GM23338 (cell line): ENCODE measurements at regions not wholly inside any gene's neighbourhood (a gene's known extent, or its start where the extent isn't known, plus 50 kb on each side); places are given as distances from the start of the nearest gene placed in this dataset.
"Not testable (repeated sequence)": the region's sequence is repeated elsewhere in the genome, so short reads cannot be mapped to it uniquely, and the experiment has no call there.

Source experiments
- ATAC-seq: fragments of 200-7000 bp; cut with Tn5 transposase; 3 replicates; pipeline ENCODE4 v1.9.1; 2020
- DNase-seq: peaks from one replicate; pipeline ENCODE4 v3.0.0-alpha.2; 2015; ENCODE audit warnings: low spot score
- H2AFZ ChIP-seq: fragments of 200-600 bp; sonication (generic); 2 replicates; pipeline ENCODE4 v1.8.0; 2016; ENCODE audit warnings: antibody characterized with exemption, mild to moderate bottlenecking, moderate library complexity
- H3F3A ChIP-seq: fragments of 200-600 bp; sonication (generic); replicated peaks from 2 replicates; pipeline ENCODE4 v1.8.0; 2017; ENCODE audit warnings: antibody characterized with exemption, mixed run types, low read depth
- H3K27ac ChIP-seq: fragments of 200-600 bp; sonication (generic); 2 replicates; pipeline ENCODE4 v1.6.1; 2016; ENCODE audit warnings: low read depth
- H3K27me3 ChIP-seq: fragments of 200-600 bp; sonication (generic); 2 replicates; pipeline ENCODE4 v1.8.0; 2016; ENCODE audit warnings: mild to moderate bottlenecking, mixed run types, moderate library complexity; ENCODE audit not compliant: insufficient read depth
- H3K36me3 ChIP-seq: fragments of 200-600 bp; sonication (generic); 2 replicates; pipeline ENCODE4 v1.8.0; 2016; ENCODE audit warnings: mild to moderate bottlenecking; ENCODE audit not compliant: insufficient read depth
- H3K4me1 ChIP-seq: fragments of 200-600 bp; sonication (generic); 2 replicates; pipeline ENCODE4 v1.8.0; 2016; ENCODE audit warnings: mild to moderate bottlenecking, moderate library complexity; ENCODE audit not compliant: insufficient read depth
- H3K4me2 ChIP-seq: fragments of 200-600 bp; sonication (generic); 2 replicates; pipeline ENCODE4 v1.7.1; 2017; ENCODE audit warnings: mixed run types
- H3K4me3 ChIP-seq: fragments of 200-600 bp; sonication (generic); 2 replicates; pipeline ENCODE4 v1.6.1; 2016; ENCODE audit warnings: mixed run types
- H3K79me2 ChIP-seq: fragments of 200-600 bp; sonication (generic); replicated peaks from 2 replicates; pipeline ENCODE4 v1.8.0; 2017; ENCODE audit warnings: mild to moderate bottlenecking; ENCODE audit not compliant: insufficient read depth
- H3K9me2 ChIP-seq: fragments of 200-600 bp; sonication (generic); 2 replicates; pipeline ENCODE4 v1.8.0; 2017; ENCODE audit not compliant: insufficient read depth
- H4K20me1 ChIP-seq: fragments of 200-600 bp; sonication (generic); replicated peaks from 2 replicates; pipeline ENCODE4 v1.8.0; 2017; ENCODE audit warnings: mild to moderate bottlenecking; ENCODE audit not compliant: insufficient read depth
- H3K27ac Mint-ChIP-seq: 2 replicates; pipeline ENCODE4 v1.8.0; 2020; ENCODE audit warnings: inconsistent platforms, mild to moderate bottlenecking, moderate library complexity, mixed read lengths
- H3K27me3 Mint-ChIP-seq: 3 replicates; pipeline ENCODE4 v1.8.0; 2022; ENCODE audit warnings: low read depth, mild to moderate bottlenecking, moderate library complexity, mixed read lengths, inconsistent platforms; ENCODE audit not compliant: insufficient read depth, poor library complexity
- H3K36me3 Mint-ChIP-seq: 3 replicates; pipeline ENCODE4 v1.8.0; 2021; ENCODE audit warnings: low read depth, mild to moderate bottlenecking, inconsistent platforms, moderate library complexity, mixed read lengths
- H3K4me1 Mint-ChIP-seq: 3 replicates; pipeline ENCODE4 v1.8.0; 2020; ENCODE audit warnings: mild to moderate bottlenecking, inconsistent platforms, mixed read lengths
- H3K4me3 Mint-ChIP-seq: 3 replicates; pipeline ENCODE4 v1.8.0; 2021; ENCODE audit warnings: moderate library complexity, mild to moderate bottlenecking, inconsistent platforms, mixed read lengths
- H3K9me3 Mint-ChIP-seq: 3 replicates; pipeline ENCODE4 v1.8.0; 2020; ENCODE audit warnings: moderate library complexity, mild to moderate bottlenecking, inconsistent platforms, mixed read lengths
- CREB1 ChIP-seq: fragments of 250-450 bp; sonication (Bioruptor Pico); IDR thresholded peaks from 2 replicates; pipeline ENCODE4 v1.5.0; 2020; ENCODE audit warnings: low read depth, mild to moderate bottlenecking, moderate library complexity
- ETS1 ChIP-seq: IDR thresholded peaks from 2 replicates; pipeline ENCODE4 v1.6.1; 2016; ENCODE audit warnings: antibody characterized with exemption
- EZH2 ChIP-seq: fragments of 200-600 bp; sonication (generic); IDR thresholded peaks from one replicate; pipeline ENCODE4 v1.8.0; 2017; ENCODE audit warnings: antibody characterized with exemption, mild to moderate bottlenecking, low read depth; ENCODE audit not compliant: unreplicated experiment
- EZH2phosphoT487 ChIP-seq: fragments of 200-600 bp; sonication (generic); IDR thresholded peaks from one replicate; pipeline ENCODE4 v1.8.1; 2018; ENCODE audit warnings: antibody characterized with exemption; ENCODE audit not compliant: unreplicated experiment
- JUNB ChIP-seq: IDR thresholded peaks from one replicate; pipeline ENCODE4 v1.6.1; 2016; ENCODE audit warnings: antibody characterized with exemption; ENCODE audit not compliant: unreplicated experiment
- POLR2AphosphoS5 ChIP-seq: IDR thresholded peaks from 2 replicates; pipeline ENCODE4 v1.6.1; 2016; ENCODE audit warnings: antibody characterized with exemption, low read depth
- STAT1 ChIP-seq: IDR thresholded peaks from one replicate; pipeline ENCODE4 v1.6.1; 2016; ENCODE audit warnings: antibody characterized with exemption; ENCODE audit not compliant: unreplicated experiment
- ZNF114 ChIP-seq: fragments of 250-450 bp; sonication (Bioruptor Pico); IDR thresholded peaks from 2 replicates; pipeline ENCODE4 v1.5.0; 2020; ENCODE audit warnings: mild to moderate bottlenecking, moderate library complexity
- ZNF331 ChIP-seq: fragments of 250-450 bp; sonication (Bioruptor Pico); IDR thresholded peaks from 2 replicates; pipeline ENCODE4 v1.5.0; 2020; ENCODE audit warnings: low read depth, mild to moderate bottlenecking, moderate library complexity
- TF ChIP-seq, protein P1 (sequence below), 2 experiments: fragments of 200-600 bp in 1 of 2; sonication (generic) in 1 of 2; conservative IDR thresholded peaks; 2 replicates each; pipeline versions ENCODE4 v1.5.1 to v1.6.1; 2016 to 2017; ENCODE audit warnings: antibody characterized with exemption in 2 of 2, low read depth in 2 of 2, mild to moderate bottlenecking in 2 of 2, moderate library complexity in 1 of 2
- TF ChIP-seq, protein P2 (sequence below): IDR thresholded peaks from one replicate; pipeline ENCODE4 v1.6.1; 2018; ENCODE audit warnings: antibody characterized with exemption; ENCODE audit not compliant: unreplicated experiment

GRCh38 chr13:28605147-28605546 lies 53.8 kb upstream of the POMP start:
- not testable (repeated sequence) for H3K4me2 ChIP-seq, H3K79me2 ChIP-seq, H3K27me3 ChIP-seq, ATAC-seq, H3K9me3 Mint-ChIP-seq, H3F3A ChIP-seq, H3K36me3 ChIP-seq, H3K36me3 Mint-ChIP-seq, H3K9me2 ChIP-seq, DNase-seq, H4K20me1 ChIP-seq, H3K27ac ChIP-seq, H3K4me3 ChIP-seq, H2AFZ ChIP-seq, H3K27ac Mint-ChIP-seq, H3K4me1 Mint-ChIP-seq, H3K4me3 Mint-ChIP-seq, H3K27me3 Mint-ChIP-seq, H3K4me1 ChIP-seq

DNA sequence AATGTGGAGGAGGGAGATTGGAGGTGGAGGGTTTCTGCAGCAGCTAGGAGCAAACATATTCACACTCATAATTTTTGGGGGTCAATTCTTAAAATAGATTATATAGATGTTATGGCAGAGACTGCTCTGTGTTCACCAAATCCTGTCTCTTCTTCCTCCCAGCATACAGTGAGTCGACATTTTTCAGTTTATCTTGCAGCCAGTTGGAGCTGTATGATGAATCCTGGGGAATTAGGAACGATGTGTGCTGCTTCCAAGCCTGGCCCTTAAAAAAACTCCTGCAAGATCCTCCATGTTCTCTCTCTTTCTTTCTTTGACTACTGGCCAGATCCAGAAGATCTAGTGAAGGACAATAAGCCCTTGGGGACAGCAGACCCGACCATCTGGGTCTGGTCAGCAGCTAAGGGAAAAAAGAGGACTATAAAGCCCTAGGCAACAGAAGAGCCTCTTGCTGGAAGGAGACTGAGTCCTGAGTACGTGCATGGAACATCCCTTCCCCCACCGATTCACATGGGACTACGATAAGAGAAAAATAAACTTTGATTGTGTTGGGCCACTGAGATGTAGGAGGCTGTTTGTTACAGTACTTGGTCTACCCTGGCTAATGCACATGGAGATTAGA lies 55.8 kb upstream of the POMP start:
- Mint-ChIP-seq H3K9me3 (no peaks in the 10 kb centered on the region), H3K4me3 (no peak overlapping the region), H3K27ac (0 out of 2 replicates have a peak overlapping the region, but pooled peaks have one; percentile 1), H3K4me1 (peaks cover 10% of the 10 kb centered on the region), H3K27me3 (no peaks in the 10 kb centered on the region), H3K36me3 (no peaks in the 10 kb centered on the region)
- no peaks in the 10 kb centered on the region for H4K20me1 ChIP-seq
- no peaks in the 10 kb centered on the region for H3K79me2 ChIP-seq
- peak overlapping the region; percentile 94 for H2AFZ ChIP-seq
- H3K9me2 ChIP-seq: peaks cover 3% of the 10 kb centered on the region; the same call in 1 of the 2 replicates
- ATAC-seq: no peak
- H3K4me1 ChIP-seq: no peaks in the 10 kb centered on the region
- H3K36me3 ChIP-seq: no peaks in the 10 kb centered on the region
- no peaks in the 10 kb centered on the region for H3F3A ChIP-seq
- H3K4me3 ChIP-seq: no peak overlapping the region
- no peak overlapping the region for H3K27ac ChIP-seq
- no peak overlapping the region for H3K4me2 ChIP-seq
- no peaks in the 10 kb centered on the region for H3K27me3 ChIP-seq
- no peak for DNase-seq
- TF ChIP-seq STAT1 (no peak), ETS1 (no peak), ZNF331 (CRISPR knock-in tag) (no peak), JUNB (no peak), CREB1 (CRISPR knock-in tag) (no peak), EZH2phosphoT487 (no peak), ZNF114 (CRISPR knock-in tag) (no peak), POLR2AphosphoS5 (no peak), EZH2 (no peak)
- TF ChIP-seq, protein P1, sequence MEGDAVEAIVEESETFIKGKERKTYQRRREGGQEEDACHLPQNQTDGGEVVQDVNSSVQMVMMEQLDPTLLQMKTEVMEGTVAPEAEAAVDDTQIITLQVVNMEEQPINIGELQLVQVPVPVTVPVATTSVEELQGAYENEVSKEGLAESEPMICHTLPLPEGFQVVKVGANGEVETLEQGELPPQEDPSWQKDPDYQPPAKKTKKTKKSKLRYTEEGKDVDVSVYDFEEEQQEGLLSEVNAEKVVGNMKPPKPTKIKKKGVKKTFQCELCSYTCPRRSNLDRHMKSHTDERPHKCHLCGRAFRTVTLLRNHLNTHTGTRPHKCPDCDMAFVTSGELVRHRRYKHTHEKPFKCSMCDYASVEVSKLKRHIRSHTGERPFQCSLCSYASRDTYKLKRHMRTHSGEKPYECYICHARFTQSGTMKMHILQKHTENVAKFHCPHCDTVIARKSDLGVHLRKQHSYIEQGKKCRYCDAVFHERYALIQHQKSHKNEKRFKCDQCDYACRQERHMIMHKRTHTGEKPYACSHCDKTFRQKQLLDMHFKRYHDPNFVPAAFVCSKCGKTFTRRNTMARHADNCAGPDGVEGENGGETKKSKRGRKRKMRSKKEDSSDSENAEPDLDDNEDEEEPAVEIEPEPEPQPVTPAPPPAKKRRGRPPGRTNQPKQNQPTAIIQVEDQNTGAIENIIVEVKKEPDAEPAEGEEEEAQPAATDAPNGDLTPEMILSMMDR (conservative IDR thresholded peaks at IDR 0.05; ENCODE audit: low read depth in 2 of 2): no peak
- TF ChIP-seq, protein P2, sequence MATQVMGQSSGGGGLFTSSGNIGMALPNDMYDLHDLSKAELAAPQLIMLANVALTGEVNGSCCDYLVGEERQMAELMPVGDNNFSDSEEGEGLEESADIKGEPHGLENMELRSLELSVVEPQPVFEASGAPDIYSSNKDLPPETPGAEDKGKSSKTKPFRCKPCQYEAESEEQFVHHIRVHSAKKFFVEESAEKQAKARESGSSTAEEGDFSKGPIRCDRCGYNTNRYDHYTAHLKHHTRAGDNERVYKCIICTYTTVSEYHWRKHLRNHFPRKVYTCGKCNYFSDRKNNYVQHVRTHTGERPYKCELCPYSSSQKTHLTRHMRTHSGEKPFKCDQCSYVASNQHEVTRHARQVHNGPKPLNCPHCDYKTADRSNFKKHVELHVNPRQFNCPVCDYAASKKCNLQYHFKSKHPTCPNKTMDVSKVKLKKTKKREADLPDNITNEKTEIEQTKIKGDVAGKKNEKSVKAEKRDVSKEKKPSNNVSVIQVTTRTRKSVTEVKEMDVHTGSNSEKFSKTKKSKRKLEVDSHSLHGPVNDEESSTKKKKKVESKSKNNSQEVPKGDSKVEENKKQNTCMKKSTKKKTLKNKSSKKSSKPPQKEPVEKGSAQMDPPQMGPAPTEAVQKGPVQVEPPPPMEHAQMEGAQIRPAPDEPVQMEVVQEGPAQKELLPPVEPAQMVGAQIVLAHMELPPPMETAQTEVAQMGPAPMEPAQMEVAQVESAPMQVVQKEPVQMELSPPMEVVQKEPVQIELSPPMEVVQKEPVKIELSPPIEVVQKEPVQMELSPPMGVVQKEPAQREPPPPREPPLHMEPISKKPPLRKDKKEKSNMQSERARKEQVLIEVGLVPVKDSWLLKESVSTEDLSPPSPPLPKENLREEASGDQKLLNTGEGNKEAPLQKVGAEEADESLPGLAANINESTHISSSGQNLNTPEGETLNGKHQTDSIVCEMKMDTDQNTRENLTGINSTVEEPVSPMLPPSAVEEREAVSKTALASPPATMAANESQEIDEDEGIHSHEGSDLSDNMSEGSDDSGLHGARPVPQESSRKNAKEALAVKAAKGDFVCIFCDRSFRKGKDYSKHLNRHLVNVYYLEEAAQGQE: no peak
